ENCODE measurements at regions not wholly inside any gene's neighbourhood (a gene's known extent, or its start where the extent isn't known, plus 50 kb on each side); places are given as distances from the start of the nearest gene placed in this dataset.

DNA sequence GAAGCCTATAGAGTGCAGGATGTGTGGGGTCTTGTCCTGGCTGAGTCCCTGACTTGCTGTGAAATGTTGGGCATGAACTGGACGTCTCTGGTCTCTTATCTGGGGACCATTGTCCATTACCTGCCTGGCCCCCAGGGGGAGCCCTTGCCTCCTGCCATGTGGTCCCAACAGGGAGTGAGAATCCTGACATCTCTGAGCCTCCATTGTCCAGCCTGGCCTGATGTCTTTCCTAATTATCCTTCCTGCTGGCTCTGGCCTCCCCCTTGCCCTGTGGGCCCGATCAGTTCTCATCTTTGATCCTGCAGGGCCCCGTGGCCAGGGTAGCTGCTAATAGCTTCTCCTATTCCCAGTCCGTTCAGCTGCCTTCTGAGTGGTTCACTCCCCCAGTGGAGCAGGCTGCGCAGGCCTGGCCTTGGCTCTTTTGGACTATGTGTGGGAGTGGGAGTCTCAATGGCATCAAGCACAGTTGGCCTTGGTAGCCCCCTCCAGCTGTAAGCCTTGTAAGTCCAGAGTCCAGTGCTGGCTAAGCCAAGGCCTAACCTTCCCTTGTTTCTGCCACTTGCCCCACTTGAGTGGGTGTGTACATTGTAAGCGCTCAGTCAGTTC is 77.9 kb upstream of the RALY start:
- TF ChIP-seq, protein P1, sequence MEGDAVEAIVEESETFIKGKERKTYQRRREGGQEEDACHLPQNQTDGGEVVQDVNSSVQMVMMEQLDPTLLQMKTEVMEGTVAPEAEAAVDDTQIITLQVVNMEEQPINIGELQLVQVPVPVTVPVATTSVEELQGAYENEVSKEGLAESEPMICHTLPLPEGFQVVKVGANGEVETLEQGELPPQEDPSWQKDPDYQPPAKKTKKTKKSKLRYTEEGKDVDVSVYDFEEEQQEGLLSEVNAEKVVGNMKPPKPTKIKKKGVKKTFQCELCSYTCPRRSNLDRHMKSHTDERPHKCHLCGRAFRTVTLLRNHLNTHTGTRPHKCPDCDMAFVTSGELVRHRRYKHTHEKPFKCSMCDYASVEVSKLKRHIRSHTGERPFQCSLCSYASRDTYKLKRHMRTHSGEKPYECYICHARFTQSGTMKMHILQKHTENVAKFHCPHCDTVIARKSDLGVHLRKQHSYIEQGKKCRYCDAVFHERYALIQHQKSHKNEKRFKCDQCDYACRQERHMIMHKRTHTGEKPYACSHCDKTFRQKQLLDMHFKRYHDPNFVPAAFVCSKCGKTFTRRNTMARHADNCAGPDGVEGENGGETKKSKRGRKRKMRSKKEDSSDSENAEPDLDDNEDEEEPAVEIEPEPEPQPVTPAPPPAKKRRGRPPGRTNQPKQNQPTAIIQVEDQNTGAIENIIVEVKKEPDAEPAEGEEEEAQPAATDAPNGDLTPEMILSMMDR (IDR thresholded peaks at IDR 0.05; ENCODE audit: control insufficient read depth, insufficient read depth, low read depth, low read length, missing control alignments): peak; percentile 56
- no peak overlapping the region for H3K4me3 ChIP-seq (ENCODE audit: control insufficient read depth, low read depth, low read length)
- no peak for DNase-seq (ENCODE audit: low read depth)

DNA sequence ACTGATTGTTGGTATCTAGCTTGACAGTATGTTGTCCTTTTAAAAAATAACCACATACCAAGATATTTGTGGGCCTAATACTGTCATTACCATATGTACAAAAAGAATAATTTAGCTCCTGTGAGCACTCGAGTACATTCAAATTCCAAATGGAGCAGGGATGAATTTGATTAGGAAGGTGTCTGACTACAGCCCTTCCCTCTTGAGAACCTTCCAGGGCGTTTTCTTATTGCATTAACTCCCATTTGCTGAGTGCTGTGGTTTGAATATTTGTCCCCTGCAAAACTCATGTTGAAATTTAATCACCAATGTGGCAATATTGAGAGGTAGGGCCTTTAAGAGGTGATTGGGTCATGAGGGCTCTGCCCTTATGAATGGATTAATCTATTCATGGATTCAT is 76.9 kb upstream of the RALY start:
- no peak for DNase-seq (ENCODE audit: low read depth)
- TF ChIP-seq, protein P1 (IDR thresholded peaks at IDR 0.05; ENCODE audit: control insufficient read depth, insufficient read depth, low read depth, low read length, missing control alignments): no peak
- no peak overlapping the region for H3K4me3 ChIP-seq (ENCODE audit: control insufficient read depth, low read depth, low read length)

DNA sequence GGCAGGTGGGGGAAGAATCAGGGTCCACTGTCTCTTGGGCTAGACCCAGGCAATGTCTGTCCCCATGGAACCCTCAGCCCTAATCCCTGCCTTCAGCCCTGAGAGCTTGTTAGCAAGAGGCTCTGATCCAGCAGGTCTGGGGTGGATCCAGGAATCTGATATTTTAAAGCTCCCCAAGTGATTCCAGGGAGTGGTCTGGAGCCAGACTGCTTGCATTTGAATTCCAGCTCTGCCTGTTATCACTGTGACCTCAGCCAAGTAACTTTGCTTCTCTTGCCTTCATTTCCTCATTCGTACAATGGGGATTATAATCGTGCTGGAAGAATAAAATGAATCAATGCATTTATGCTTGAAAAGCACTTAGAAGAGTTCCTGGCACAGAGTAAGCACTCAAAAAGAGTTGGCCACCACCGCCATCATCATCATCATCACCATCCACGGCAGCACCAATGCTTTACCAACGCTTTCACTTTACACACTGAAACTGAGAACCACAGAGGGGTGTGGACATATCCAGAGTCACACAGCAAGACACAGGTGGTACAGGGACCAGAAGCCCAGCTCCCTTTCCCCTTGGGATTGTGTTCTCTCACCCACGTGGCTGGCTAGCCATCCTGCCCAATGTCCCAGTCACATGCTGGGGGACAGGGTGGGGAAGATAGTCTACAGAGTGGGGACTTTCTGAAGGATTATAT is 75.7 kb upstream of the RALY start:
- no peak for DNase-seq (ENCODE audit: low read depth)
- no peak overlapping the region for H3K4me3 ChIP-seq (ENCODE audit: control insufficient read depth, low read depth, low read length)

DNA sequence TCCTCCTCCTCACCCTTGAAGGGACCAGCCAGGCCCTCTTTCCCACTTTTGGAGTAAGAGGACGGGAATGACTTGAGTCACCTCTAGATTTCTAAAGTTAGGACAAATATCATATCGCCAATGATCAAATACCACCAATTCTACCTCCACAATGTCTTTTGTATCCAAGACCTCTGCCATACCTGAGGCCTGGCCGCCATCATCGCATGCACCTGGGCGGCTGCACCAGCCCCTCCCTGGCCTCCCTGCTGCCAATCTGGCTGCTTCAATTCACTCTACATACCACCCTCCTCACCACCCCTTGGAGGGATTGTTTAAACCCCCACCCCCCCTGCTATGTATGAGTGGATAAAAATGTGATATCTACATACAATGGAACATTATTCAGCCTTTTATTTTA is 75.0 kb upstream of the RALY start:
- H3K4me3 ChIP-seq (ENCODE audit: control insufficient read depth, low read depth, low read length): no peak overlapping the region
- DNase-seq (ENCODE audit: low read depth): no peak
- TF ChIP-seq, protein P1 (IDR thresholded peaks at IDR 0.05; ENCODE audit: control insufficient read depth, insufficient read depth, low read depth, low read length, missing control alignments): no peak

More for the DNA sequence above, 75.7 kb upstream of the RALY start:
- TF ChIP-seq, protein P1 (IDR thresholded peaks at IDR 0.05; ENCODE audit: control insufficient read depth, insufficient read depth, low read depth, low read length, missing control alignments): no peak

DNA sequence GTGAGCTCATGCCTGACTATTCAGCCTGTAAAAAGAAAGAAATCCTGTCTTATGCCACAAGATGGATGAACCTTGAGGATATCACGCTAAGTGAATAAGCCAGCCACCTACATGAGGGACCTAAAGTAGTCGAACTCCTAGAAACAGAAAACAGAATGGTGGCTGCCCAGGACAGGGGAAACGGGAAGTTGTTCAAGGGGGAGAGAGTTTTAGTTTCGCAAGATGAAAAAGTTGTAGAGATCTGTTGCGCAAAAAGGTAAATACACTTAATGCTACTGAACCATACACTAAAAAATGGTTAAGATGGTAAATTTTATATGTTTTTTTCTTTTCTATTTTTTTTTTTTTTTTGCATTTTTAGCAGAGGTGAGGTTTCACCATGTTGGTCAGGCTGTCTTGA is 74.1 kb upstream of the RALY start:
- TF ChIP-seq, protein P1 (IDR thresholded peaks at IDR 0.05; ENCODE audit: control insufficient read depth, insufficient read depth, low read depth, low read length, missing control alignments): no peak
- no peak overlapping the region for H3K4me3 ChIP-seq (ENCODE audit: control insufficient read depth, low read depth, low read length)
- DNase-seq (ENCODE audit: low read depth): no peak

DNA sequence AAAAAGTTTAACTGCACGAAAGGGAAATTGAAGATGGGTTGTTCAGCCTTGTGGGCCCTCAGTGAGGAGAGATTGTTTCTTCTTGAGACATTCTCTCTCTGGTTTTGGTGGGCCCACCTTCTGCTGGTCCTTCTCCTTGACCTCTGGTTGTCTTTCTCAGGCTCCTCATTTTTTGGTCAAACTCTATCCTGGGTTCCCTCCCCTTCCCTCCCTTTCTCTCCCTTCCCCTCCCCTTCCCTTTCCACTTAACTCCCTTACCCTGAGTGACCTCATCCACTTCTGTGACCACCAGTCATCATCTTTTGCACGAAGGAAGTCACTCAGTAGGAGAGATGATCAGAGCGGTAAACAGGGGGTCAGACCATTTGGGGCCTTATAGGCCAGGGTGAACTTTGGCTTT is 71.5 kb upstream of the RALY start:
- DNase-seq (ENCODE audit: low read depth): no peak
- H3K4me3 ChIP-seq (ENCODE audit: control insufficient read depth, low read depth, low read length): no peak overlapping the region
- TF ChIP-seq, protein P1 (IDR thresholded peaks at IDR 0.05; ENCODE audit: control insufficient read depth, insufficient read depth, low read depth, low read length, missing control alignments): no peak
